A549 (cell line): ENCODE measurements at regions not wholly inside any gene's neighbourhood (a gene's known extent, or its start where the extent isn't known, plus 50 kb on each side); places are given as distances from the start of the nearest gene placed in this dataset.

Experiments used
- ATAC-seq, 2 experiments: fragments of 200-7000 bp in 1 of 2; fragments of >200 bp in 1 of 2; cut with Nextera tagmentation in 1 of 2; cut with Tn5 transposase in 1 of 2; 3 replicates each; pipeline versions ENCODE4 v1.8.0 to v1.9.1; 2018 to 2020; ENCODE audit warnings: mild to moderate bottlenecking in 1 of 2, moderate library complexity in 1 of 2
- CTCF ChIA-PET: fragments of 300-600 bp; sonication (Branson Sonifier 250); formaldehyde crosslinking; extraction: SDS; loops from one replicate; lab custom pipeline; 2021; ENCODE audit warnings: antibody characterized with exemption, inconsistent platforms; lab: Yijun Ruan, JAX
- POLR2A ChIA-PET: fragments of 350-600 bp; formaldehyde crosslinking; extraction: SDS; loops from one replicate; lab custom pipeline; 2021; ENCODE audit warnings: antibody characterized with exemption, inconsistent platforms; lab: Yijun Ruan, JAX
- DNase-seq, 2 experiments: peaks; one replicate each; pipeline versions ENCODE4 v3.0.0 to v3.0.0-alpha.2; 2011 to 2016; ENCODE audit warnings: low read depth in 1 of 2, low spot score in 1 of 2
- FAIRE-seq: peaks from 2 replicates; lab custom pipeline; 2011; peaks lifted over from hg19 to GRCh38; lab: Jason Lieb, UNC
- H3K27ac ChIP-seq, 2 experiments: fragments of >200 bp; sonication (Bioruptor Twin); formaldehyde crosslinking; 3 replicates each; pipeline ENCODE4 v1.5.1; 2016 to 2017
- H3K4me1 ChIP-seq: fragments of >200 bp; sonication (Bioruptor Twin); formaldehyde crosslinking; 3 replicates; pipeline ENCODE4 v1.6.1; 2016
- H3K4me2 ChIP-seq: fragments of >200 bp; sonication (Bioruptor Twin); formaldehyde crosslinking; 3 replicates; pipeline ENCODE4 v1.6.1; 2016
- H3K4me3 ChIP-seq: fragments of >200 bp; sonication (Bioruptor Twin); formaldehyde crosslinking; 3 replicates; pipeline ENCODE4 v1.5.1; 2016
- H3K9me3 ChIP-seq: fragments of >200 bp; sonication (Bioruptor Twin); formaldehyde crosslinking; 3 replicates; pipeline ENCODE4 v1.6.1; 2016
- ATOH8 ChIP-seq: fragments of 250-450 bp; sonication (Bioruptor Pico); IDR thresholded peaks from 2 replicates; pipeline ENCODE4 v1.5.0; 2020; ENCODE audit warnings: low read depth, mild to moderate bottlenecking, moderate library complexity
- BCL3 ChIP-seq: fragments of >200 bp; sonication (Bioruptor Twin); formaldehyde crosslinking; IDR thresholded peaks from 3 replicates; pipeline ENCODE4 v1.6.1; 2016
- BHLHE40 ChIP-seq: IDR thresholded peaks from 2 replicates; pipeline ENCODE4 v1.6.1; 2012; ENCODE audit warnings: low read depth, low read length, inconsistent platforms
- E2F6 ChIP-seq: IDR thresholded peaks from 2 replicates; pipeline ENCODE4 v1.6.1; 2012; ENCODE audit warnings: low read depth, borderline replicate concordance
- ELK1 ChIP-seq: fragments of 150-350 bp; IDR thresholded peaks from 2 replicates; pipeline ENCODE4 v1.6.1; 2014; ENCODE audit warnings: low read depth, mild to moderate bottlenecking, low read length
- FOSB ChIP-seq: fragments of 250-450 bp; sonication (Bioruptor Pico); IDR thresholded peaks from 2 replicates; pipeline ENCODE4 v1.5.0; 2020; ENCODE audit warnings: mild to moderate bottlenecking, moderate library complexity
- HEYL ChIP-seq: fragments of 250-450 bp; sonication (Bioruptor Pico); IDR thresholded peaks from 2 replicates; pipeline ENCODE4 v1.8.0; 2021; ENCODE audit warnings: mild to moderate bottlenecking, moderate library complexity
- HMGXB4 ChIP-seq: fragments of 250-450 bp; sonication (Bioruptor Pico); IDR thresholded peaks from 2 replicates; pipeline ENCODE4 v1.5.0; 2021; ENCODE audit warnings: mild to moderate bottlenecking, moderate library complexity, borderline replicate concordance
- MAFK ChIP-seq: fragments of 450-650 bp; IDR thresholded peaks from 2 replicates; pipeline ENCODE4 v1.6.1; 2014; ENCODE audit not compliant: partially characterized antibody
- MAZ ChIP-seq: fragments of 150-350 bp; IDR thresholded peaks from 2 replicates; pipeline ENCODE4 v1.6.1; 2014; ENCODE audit warnings: antibody characterized with exemption, low read depth, low read length, borderline replicate concordance
- NPAS2 ChIP-seq: fragments of 250-450 bp; sonication (Bioruptor Pico); IDR thresholded peaks from 2 replicates; pipeline ENCODE4 v1.8.0; 2022; ENCODE audit warnings: mild to moderate bottlenecking, moderate library complexity, borderline replicate concordance
- NR3C1 ChIP-seq: fragments of >200 bp; sonication (Bioruptor Twin); formaldehyde crosslinking; IDR thresholded peaks from 3 replicates; pipeline ENCODE4 v1.6.1; 2017
- TP53 ChIP-seq: fragments of 250-450 bp; sonication (Bioruptor Pico); IDR thresholded peaks from 2 replicates; pipeline ENCODE4 v1.5.0; 2021; ENCODE audit warnings: mild to moderate bottlenecking, moderate library complexity
- USF2 ChIP-seq: fragments of 450-650 bp; IDR thresholded peaks from 2 replicates; pipeline ENCODE4 v1.6.1; 2014; ENCODE audit warnings: antibody characterized with exemption
- ZC3H11A ChIP-seq: fragments of 450-650 bp; IDR thresholded peaks from 2 replicates; pipeline ENCODE4 v1.6.1; 2014; ENCODE audit warnings: antibody characterized with exemption, mild to moderate bottlenecking
- ZFP36 ChIP-seq: fragments of 450-650 bp; IDR thresholded peaks from 2 replicates; pipeline ENCODE4 v1.6.1; 2014; ENCODE audit warnings: borderline replicate concordance; ENCODE audit not compliant: partially characterized antibody
- WGBS: methylation state at CpG from one replicate; pipeline ENCODE4 v1.1.6; 2017; ENCODE audit errors: missing lambda C conversion rate; 5-methylcytosine and 5-hydroxymethylcytosine counted together

- Histone ChIP-seq H3K4me1 (no peaks in the 10 kb centered on the region), H3K4me2 (no peak overlapping the region), H3K27ac (no peak overlapping the region), H3K4me3 (no peak overlapping the region), H3K9me3 (peaks cover 3% of the 10 kb centered on the region; the same call in 2 of the 3 replicates)
- ATAC-seq (no peak), DNase-seq (no peak), FAIRE-seq (no peak)
- WGBS = 42% methylated on average over 2 of the region's 2 CpGs
- no peak for TF ChIP-seq BCL3
- TF ChIP-seq HMGXB4 (CRISPR knock-in tag) = no peak
- peak; percentile 81 for TF ChIP-seq MAFK
- ChIA-PET POLR2A (no interaction called here), CTCF (interaction anchor here (1.1 to 1.2 kb wide), 2 partner anchors 18 to 20 kb away, joined by 3 to 7 read pairs; no protein-coding TSS in a partner anchor)
These were observed 560.0 kb upstream of the SALL1 start for GRCh38 chr16:51710905-51711563.

GRCh38 chr16:51710186-51710585 lies 559.1 kb upstream of the SALL1 start:
- peaks cover 11% of the 10 kb centered on the region; the same call in 2 of the 3 replicates for H3K9me3 ChIP-seq
- DNase-seq (no peak), FAIRE-seq (no peak)
- TF ChIP-seq USF2 = no peak
- TF ChIP-seq NR3C1 = no peak
- TF ChIP-seq TP53 (CRISPR knock-in tag) = no peak
- no peak for TF ChIP-seq ZFP36
- no peak for TF ChIP-seq E2F6
- no peak for TF ChIP-seq BHLHE40
- TF ChIP-seq ELK1 = no peak
- TF ChIP-seq HEYL (CRISPR knock-in tag) = no peak
- TF ChIP-seq ZC3H11A = no peak
- TF ChIP-seq ATOH8 (CRISPR knock-in tag) = no peak
- no peak for TF ChIP-seq NPAS2 (CRISPR knock-in tag)
- no peak for TF ChIP-seq MAZ
- TF ChIP-seq FOSB (CRISPR knock-in tag) = no peak
- TF ChIP-seq, all 56 proteins: peak for 0
- Histone ChIP-seq H3K27ac (no peak overlapping the region), H3K4me3 (no peak overlapping the region), H3K4me1 (no peaks in the 10 kb centered on the region), H3K4me2 (no peak overlapping the region)
- ChIA-PET CTCF (no interaction called here), POLR2A (no interaction called here)
- no peak for ATAC-seq
- WGBS = 27% methylated on average over 10 of the region's 10 CpGs
